SK-N-SH (cell line): ENCODE measurements at regions not wholly inside any gene's neighbourhood (a gene's known extent, or its start where the extent isn't known, plus 50 kb on each side); places are given as distances from the start of the nearest gene placed in this dataset.
A peak's percentile ranks its signal among the peaks of the same experiment; 100 is the strongest.

ENCODE experiments used
- CTCF ChIA-PET: fragments of 300-600, 350-600 bp; formaldehyde crosslinking; extraction: SDS; loops from one replicate; lab custom pipeline; 2021; lab: Yijun Ruan, JAX
- POLR2A ChIA-PET: fragments of 350-600 bp; sonication (Branson Sonifier 250); formaldehyde crosslinking; extraction: SDS; loops from one replicate; lab custom pipeline; 2020; ENCODE audit warnings: antibody characterized with exemption, inconsistent platforms; lab: Yijun Ruan, JAX
- DNase-seq: peaks from one replicate; pipeline ENCODE4 v3.0.0; 2012
- H2AFZ ChIP-seq: fragments of 200-600 bp; sonication (generic); 2 replicates; pipeline ENCODE4 v1.8.1; 2016; ENCODE audit warnings: antibody characterized with exemption, mild to moderate bottlenecking, low read depth
- H3F3A ChIP-seq: fragments of 200-600 bp; sonication (generic); replicated peaks from 2 replicates; pipeline ENCODE3; 2016; ENCODE audit warnings: antibody characterized with exemption, mild to moderate bottlenecking; ENCODE audit not compliant: insufficient read depth
- H3K27ac ChIP-seq, 2 experiments: fragments of 200-500 bp in 1 of 2; fragments of 200-600 bp in 1 of 2; sonication (Bioruptor generic) in 1 of 2; sonication (generic), shearing (Covaris generic) in 1 of 2; 2 replicates each; pipeline versions ENCODE4 v1.5.1 to v1.6.1; 2014 to 2016; ENCODE audit warnings: low read depth in 2 of 2, inconsistent platforms in 1 of 2, low read length in 1 of 2, mild to moderate bottlenecking in 1 of 2, mixed read lengths in 1 of 2
- H3K27me3 ChIP-seq: fragments of 200-600 bp; sonication (generic), shearing (Covaris generic); 2 replicates; pipeline ENCODE4 v1.6.1; 2016; ENCODE audit warnings: mixed run types; ENCODE audit not compliant: insufficient read depth
- H3K36me3 ChIP-seq, 2 experiments: fragments of 200-500 bp in 1 of 2; fragments of 200-600 bp in 1 of 2; sonication (Bioruptor generic) in 1 of 2; sonication (generic) in 1 of 2; replicated peaks in 1 of 2; 2 replicates each; pipeline versions ENCODE3 to v1.5.1; 2014 to 2016; ENCODE audit warnings: low read length in 1 of 2, mild to moderate bottlenecking in 1 of 2; ENCODE audit not compliant: insufficient read depth in 2 of 2, control insufficient read depth in 1 of 2
- H3K4me1 ChIP-seq, 2 experiments: fragments of 200-500 bp in 1 of 2; fragments of 200-600 bp in 1 of 2; sonication (Bioruptor generic) in 1 of 2; sonication (generic), shearing (Covaris generic) in 1 of 2; 2 replicates each; pipeline versions ENCODE4 v1.5.1 to v1.6.1; 2014 to 2016; ENCODE audit warnings: low read depth in 1 of 2, low read length in 1 of 2, mixed run types in 1 of 2; ENCODE audit not compliant: insufficient read depth in 2 of 2, control insufficient read depth in 1 of 2
- H3K4me2 ChIP-seq: fragments of 200-600 bp; sonication (generic), shearing (Covaris generic); 2 replicates; pipeline ENCODE4 v1.6.1; 2017; ENCODE audit warnings: mixed run types
- H3K4me3 ChIP-seq, 2 experiments: fragments of 200-500 bp in 1 of 2; fragments of 200-600 bp in 1 of 2; sonication (Bioruptor generic) in 1 of 2; sonication (generic), shearing (Covaris generic) in 1 of 2; 2 replicates each; pipeline versions ENCODE4 v1.5.1 to v1.8.1; 2014 to 2016; ENCODE audit warnings: low read depth in 2 of 2, inconsistent platforms in 1 of 2, low read length in 1 of 2, mild to moderate bottlenecking in 1 of 2, mixed read lengths in 1 of 2, moderate library complexity in 1 of 2
- H3K79me2 ChIP-seq: fragments of 200-600 bp; sonication (generic); 2 replicates; pipeline ENCODE4 v1.8.1; 2017; ENCODE audit warnings: mild to moderate bottlenecking; ENCODE audit not compliant: insufficient read depth
- H3K9ac ChIP-seq: fragments of 200-600 bp; sonication (generic); 2 replicates; pipeline ENCODE4 v1.6.1; 2017; ENCODE audit warnings: mixed run types
- H3K9me2 ChIP-seq: fragments of 200-600 bp; sonication (generic); 2 replicates; pipeline ENCODE4 v1.6.1; 2017; ENCODE audit warnings: mixed run types
- H3K9me3 ChIP-seq: fragments of 200-600 bp; sonication (generic); 2 replicates; pipeline ENCODE4 v1.6.1; 2017; ENCODE audit warnings: mixed run types, mild to moderate bottlenecking, moderate library complexity
- H4K20me1 ChIP-seq: fragments of 200-600 bp; sonication (generic); 2 replicates; pipeline ENCODE4 v1.6.1; 2017; ENCODE audit warnings: mild to moderate bottlenecking, mixed run types; ENCODE audit not compliant: insufficient read depth
- CHD2 ChIP-seq: fragments of 150-350 bp; IDR thresholded peaks from 2 replicates; pipeline ENCODE4 v1.6.1; 2018; ENCODE audit warnings: low read length; ENCODE audit not compliant: partially characterized antibody
- CTCF ChIP-seq: fragments of 200-600 bp; sonication (generic); IDR thresholded peaks from 2 replicates; pipeline ENCODE4 v1.6.1; 2017; ENCODE audit warnings: antibody characterized with exemption, mild to moderate bottlenecking, moderate library complexity
- ELF1 ChIP-seq: IDR thresholded peaks from 2 replicates; pipeline ENCODE4 v1.4.0; 2012
- EP300 ChIP-seq, 2 experiments: IDR thresholded peaks; 2 replicates each; pipeline versions ENCODE4 v1.4.0 to v1.6.1; 2012; ENCODE audit warnings: borderline replicate concordance in 1 of 2, low read depth in 1 of 2, low read length in 1 of 2
- EZH2phosphoT487 ChIP-seq: fragments of 200-600 bp; sonication (generic); IDR thresholded peaks from 2 replicates; pipeline ENCODE4 v1.6.1; 2017; ENCODE audit warnings: low read depth, mixed run types, mild to moderate bottlenecking, antibody characterized with exemption, moderate library complexity, borderline replicate concordance
- FOSL2 ChIP-seq: IDR thresholded peaks from 2 replicates; pipeline ENCODE4 v1.4.0; 2012; ENCODE audit warnings: low read depth, mild to moderate bottlenecking, moderate library complexity, borderline replicate concordance
- FOXJ3 ChIP-seq: sonication (generic); formaldehyde crosslinking; IDR thresholded peaks from 2 replicates; pipeline ENCODE4 v1.5.1; 2020; ENCODE audit warnings: mild to moderate bottlenecking, missing genetic modification reagents
- FOXM1 ChIP-seq: IDR thresholded peaks from 2 replicates; pipeline ENCODE4 v1.4.0; 2012; ENCODE audit warnings: low read depth, mild to moderate bottlenecking
- GABPA ChIP-seq: IDR thresholded peaks from 2 replicates; pipeline ENCODE4 v1.4.0; 2012; ENCODE audit warnings: low read depth, mild to moderate bottlenecking
- GATA2 ChIP-seq: sonication (generic); formaldehyde crosslinking; IDR thresholded peaks from 2 replicates; pipeline ENCODE4 v1.5.0; 2020; ENCODE audit warnings: mild to moderate bottlenecking, missing genetic modification reagents
- JUND ChIP-seq: IDR thresholded peaks from 2 replicates; pipeline ENCODE4 v1.4.0; 2012
- MAX ChIP-seq: IDR thresholded peaks from 2 replicates; pipeline ENCODE4 v1.4.0; 2012; ENCODE audit warnings: low read depth
- MEF2A ChIP-seq: IDR thresholded peaks from 2 replicates; pipeline ENCODE4 v1.4.0; 2012; ENCODE audit warnings: low read depth, borderline replicate concordance
- MXI1 ChIP-seq: IDR thresholded peaks from 2 replicates; pipeline ENCODE4 v1.6.1; 2012; ENCODE audit warnings: mild to moderate bottlenecking, low read depth, low read length, improper control_type of control experiment
- NFIC ChIP-seq: IDR thresholded peaks from 2 replicates; pipeline ENCODE4 v1.4.0; 2012; ENCODE audit warnings: borderline replicate concordance
- NRF1 ChIP-seq: IDR thresholded peaks from 2 replicates; pipeline ENCODE4 v1.6.1; 2012; ENCODE audit warnings: low read depth, mild to moderate bottlenecking, low read length
- PBX3 ChIP-seq: IDR thresholded peaks from 2 replicates; pipeline ENCODE4; 2012
- POLR2AphosphoS5 ChIP-seq: IDR thresholded peaks from 2 replicates; pipeline ENCODE4 v1.6.1; 2012; ENCODE audit warnings: low read depth, low read length
- RAD21 ChIP-seq: IDR thresholded peaks from 2 replicates; pipeline ENCODE4 v1.6.1; 2012; ENCODE audit warnings: mild to moderate bottlenecking, low read length
- RFX5 ChIP-seq: IDR thresholded peaks from 2 replicates; pipeline ENCODE4 v1.6.1; 2012; ENCODE audit warnings: mild to moderate bottlenecking, improper control_type of control experiment, low read length
- RXRA ChIP-seq: IDR thresholded peaks from 2 replicates; pipeline ENCODE4 v1.4.0; 2012; ENCODE audit warnings: low read depth, mild to moderate bottlenecking, borderline replicate concordance
- SIN3A ChIP-seq: IDR thresholded peaks from 2 replicates; pipeline ENCODE4 v1.6.1; 2012; ENCODE audit warnings: low read depth, mild to moderate bottlenecking, low read length, moderate library complexity, borderline replicate concordance
- SMC3 ChIP-seq: IDR thresholded peaks from 2 replicates; pipeline ENCODE4 v1.6.1; 2012; ENCODE audit warnings: low read depth, low read length, improper control_type of control experiment
- TCF12 ChIP-seq: IDR thresholded peaks from 2 replicates; pipeline ENCODE4 v1.4.0; 2012
- TEAD4 ChIP-seq: IDR thresholded peaks from 2 replicates; pipeline ENCODE4 v1.4.0; 2012; ENCODE audit warnings: mild to moderate bottlenecking, borderline replicate concordance; ENCODE audit not compliant: insufficient read depth
- USF1 ChIP-seq: IDR thresholded peaks from 2 replicates; pipeline ENCODE4 v1.4.0; 2012; ENCODE audit warnings: low read depth, borderline replicate concordance
- USF2 ChIP-seq: fragments of 150-350 bp; IDR thresholded peaks from 2 replicates; pipeline ENCODE4 v1.6.1; 2017; ENCODE audit warnings: antibody characterized with exemption, low read length, low read depth, borderline replicate concordance
- YY1 ChIP-seq: IDR thresholded peaks from 2 replicates; pipeline ENCODE4 v1.4.0; 2012; ENCODE audit warnings: low read depth, mild to moderate bottlenecking
- ZBTB33 ChIP-seq: IDR thresholded peaks from 2 replicates; pipeline ENCODE4 v1.4.0; 2012; ENCODE audit warnings: low read depth, borderline replicate concordance
- WGBS: methylation state at CpG from one replicate; pipeline ENCODE4 v1.1.6; 2017; ENCODE audit warnings: low lambda C conversion rate; 5-methylcytosine and 5-hydroxymethylcytosine counted together

- H3K27ac ChIP-seq = peak overlapping the region; percentile 47 to 60; a peak in 2 of 4 replicates
- H3K4me1 ChIP-seq = peaks cover 10 to 21% of the 10 kb centered on the region in 2 experiments; a peak in 3 of 4 replicates
- H3K4me3 ChIP-seq = no peak overlapping the region
- no peaks in the 10 kb centered on the region for H3K9me2 ChIP-seq
- ChIA-PET POLR2A (no interaction called here), CTCF (interaction anchor here (1.0 to 1.1 kb wide), 3 partner anchors 13 to 564 kb away, joined by 3 to 5 read pairs (median 4); no protein-coding TSS in a partner anchor)
- H3K79me2 ChIP-seq = no peaks in the 10 kb centered on the region
- no peak overlapping the region for H3K4me2 ChIP-seq
- H3K9me3 ChIP-seq = no peaks in the 10 kb centered on the region
- H4K20me1 ChIP-seq = no peaks in the 10 kb centered on the region
- H3K9ac ChIP-seq = no peak overlapping the region
- DNase-seq = peak; percentile 6
- H3K36me3 ChIP-seq = no peaks in the 10 kb centered on the region
- H3F3A ChIP-seq = no peaks in the 10 kb centered on the region
- no peak overlapping the region for H2AFZ ChIP-seq
- WGBS = 45% methylated on average over 3 of the region's 3 CpGs
- no peaks in the 10 kb centered on the region for H3K27me3 ChIP-seq
- TF ChIP-seq MAX = no peak
- TF ChIP-seq SIN3A = no peak
- peak; percentile 33; the same call in 1 of the 2 replicates for TF ChIP-seq TEAD4
- no peak for TF ChIP-seq RXRA
- peak; percentile 78 for TF ChIP-seq PBX3
- no peak for TF ChIP-seq USF2
- TF ChIP-seq NFIC = peak; percentile 15; the same call in 1 of the 2 replicates
- no peak for TF ChIP-seq SMC3
- peak; percentile 48 for TF ChIP-seq GATA2 (CRISPR knock-in tag)
- no peak for TF ChIP-seq FOSL2
- TF ChIP-seq ZBTB33 = no peak
- TF ChIP-seq CHD2 = no peak
- no peak for TF ChIP-seq MEF2A
- peak; percentile 62 for TF ChIP-seq TCF12
- no peak for TF ChIP-seq USF1
- TF ChIP-seq FOXJ3 (CRISPR knock-in tag) = no peak
- no peak for TF ChIP-seq GABPA
- TF ChIP-seq YY1 = no peak
- no peak for TF ChIP-seq ELF1
- TF ChIP-seq RAD21 = peak; percentile 6; the same call in 1 of the 2 replicates
- TF ChIP-seq MXI1 = no peak
- no peak for TF ChIP-seq CTCF
- no peak for TF ChIP-seq FOXM1
- peak; percentile 38 to 86; a peak in 2 of 4 replicates for TF ChIP-seq EP300 (IDR thresholded peaks at IDR 0.05; ENCODE audit: borderline replicate concordance in 1 of 2, low read depth in 1 of 2, low read length in 1 of 2)
- TF ChIP-seq JUND = peak; percentile 21; the same call in 1 of the 2 replicates
- TF ChIP-seq RFX5 = no peak
- no peak for TF ChIP-seq NRF1
- TF ChIP-seq EZH2phosphoT487 = no peak
- peak; percentile 27; the same call in 1 of the 2 replicates for TF ChIP-seq POLR2AphosphoS5
Observed at GRCh38 chr3:30186741-30187219, 419.6 kb upstream of the TGFBR2 start.
